IMR-90 (cell line): ENCODE measurements at regions not wholly inside any gene's neighbourhood (a gene's known extent, or its start where the extent isn't known, plus 50 kb on each side); places are given as distances from the start of the nearest gene placed in this dataset.

Source experiments
- ATAC-seq: fragments of 200-7000 bp; cut with Tn5 transposase; 2 replicates; pipeline ENCODE4 v1.9.1; 2020; ENCODE audit warnings: low read depth, mild to moderate bottlenecking, moderate library complexity
- BruUV-seq: library from RNA; stranded (reverse); fragments of 400-500 nt; replicated peaks from 2 replicates; lab custom pipeline; 2021; lab: Mats Ljungman, UMichigan
- CTCF ChIA-PET: fragments of 300-600 bp; formaldehyde crosslinking; extraction: SDS; loops from one replicate; lab custom pipeline; 2021; ENCODE audit warnings: antibody characterized with exemption; lab: Yijun Ruan, JAX
- POLR2A ChIA-PET: fragments of 300-600 bp; sonication (Branson Sonifier 250); formaldehyde crosslinking; loops from one replicate; lab custom pipeline; 2022; ENCODE audit warnings: antibody characterized with exemption; ENCODE audit not compliant: unreplicated experiment; lab: Charles Lee
- DNase-seq: peaks from one replicate; pipeline ENCODE4 v3.0.0; 2013
- H2AFZ ChIP-seq: replicated peaks from 2 replicates; pipeline ENCODE3; 2013; ENCODE audit warnings: low read length, mild to moderate bottlenecking; ENCODE audit not compliant: poor library complexity
- H2AK5ac ChIP-seq: 2 replicates; pipeline ENCODE4 v1.6.1; 2013; ENCODE audit warnings: low read depth, low read length, inconsistent platforms
- H2AK9ac ChIP-seq: replicated peaks from 2 replicates; pipeline ENCODE3; 2013; ENCODE audit warnings: mild to moderate bottlenecking, low read depth, low read length, moderate library complexity; ENCODE audit not compliant: poor library complexity
- H2BK120ac ChIP-seq: 2 replicates; pipeline ENCODE4 v1.6.1; 2013; ENCODE audit warnings: low read depth, low read length, inconsistent platforms
- H2BK15ac ChIP-seq: 3 replicates; pipeline ENCODE4 v1.6.1; 2013; ENCODE audit warnings: low read depth, low read length, inconsistent platforms
- H2BK20ac ChIP-seq: 2 replicates; pipeline ENCODE4 v1.6.1; 2013; ENCODE audit warnings: low read depth, mild to moderate bottlenecking, inconsistent platforms, low read length, moderate library complexity
- H2BK5ac ChIP-seq: 2 replicates; pipeline ENCODE4 v1.6.1; 2013; ENCODE audit warnings: mild to moderate bottlenecking, low read depth, low read length, inconsistent platforms; ENCODE audit not compliant: poor library complexity, severe bottlenecking
- H3K14ac ChIP-seq: replicated peaks from 2 replicates; pipeline ENCODE4 v1.6.1; 2013; ENCODE audit warnings: low read depth, low read length, inconsistent platforms
- H3K18ac ChIP-seq: 2 replicates; pipeline ENCODE4 v1.6.1; 2013; ENCODE audit warnings: low read depth, low read length, control low read depth
- H3K23ac ChIP-seq: 2 replicates; pipeline ENCODE4 v1.6.1; 2013; ENCODE audit warnings: low read depth, low read length, inconsistent platforms
- H3K27ac ChIP-seq: 2 replicates; pipeline ENCODE4 v1.5.1; 2013; ENCODE audit warnings: mild to moderate bottlenecking, control low read depth, low read length; ENCODE audit not compliant: insufficient read depth
- H3K27me3 ChIP-seq: 2 replicates; pipeline ENCODE4 v1.6.1; 2013; ENCODE audit warnings: low read length; ENCODE audit not compliant: control insufficient read depth, insufficient read depth
- H3K36me3 ChIP-seq: 2 replicates; pipeline ENCODE4 v1.6.1; 2013; ENCODE audit warnings: low read length, mixed read lengths; ENCODE audit not compliant: control insufficient read depth, insufficient read depth
- H3K4ac ChIP-seq: 2 replicates; pipeline ENCODE4 v1.6.1; 2013; ENCODE audit warnings: low read depth, low read length, inconsistent platforms
- H3K4me1 ChIP-seq: 2 replicates; pipeline ENCODE4 v1.6.1; 2013; ENCODE audit warnings: low read length, mixed read lengths; ENCODE audit not compliant: control insufficient read depth, insufficient read depth
- H3K4me2 ChIP-seq: 2 replicates; pipeline ENCODE4 v1.6.1; 2013; ENCODE audit warnings: low read depth, mild to moderate bottlenecking, control low read depth, low read length, moderate library complexity
- H3K4me3 ChIP-seq: 2 replicates; pipeline ENCODE4 v1.5.1; 2013; ENCODE audit warnings: low read depth, mild to moderate bottlenecking, control low read depth, low read length, moderate library complexity; ENCODE audit not compliant: insufficient read depth
- H3K56ac ChIP-seq: 2 replicates; pipeline ENCODE4 v1.6.1; 2013; ENCODE audit warnings: low read length, inconsistent platforms; ENCODE audit not compliant: insufficient read depth; ENCODE audit errors: extremely low read depth
- H3K79me1 ChIP-seq, 2 experiments: 2 replicates each; pipeline ENCODE4 v1.6.1; 2013; ENCODE audit warnings: low read length in 2 of 2, inconsistent platforms in 1 of 2, low read depth in 1 of 2
- H3K9ac ChIP-seq: 2 replicates; pipeline ENCODE4 v1.6.1; 2013; ENCODE audit warnings: low read depth, low read length, control low read depth
- H3K9me1 ChIP-seq: 2 replicates; pipeline ENCODE4 v1.6.1; 2013; ENCODE audit warnings: low read length, inconsistent platforms; ENCODE audit not compliant: insufficient read depth
- H3K9me3 ChIP-seq: 2 replicates; pipeline ENCODE4 v1.6.1; 2013; ENCODE audit warnings: low read length; ENCODE audit not compliant: control insufficient read depth, insufficient read depth
- H4K20me1 ChIP-seq: 2 replicates; pipeline ENCODE4 v1.6.1; 2013; ENCODE audit warnings: low read length, inconsistent platforms; ENCODE audit not compliant: insufficient read depth
- H4K5ac ChIP-seq: 2 replicates; pipeline ENCODE4 v1.6.1; 2013; ENCODE audit warnings: mild to moderate bottlenecking, low read depth, low read length, control low read depth
- H4K8ac ChIP-seq, 2 experiments: 2 replicates each; pipeline ENCODE4 v1.6.1; 2013; ENCODE audit warnings: low read depth in 2 of 2, low read length in 2 of 2, control low read depth in 1 of 2, inconsistent platforms in 1 of 2
- H4K91ac ChIP-seq: 2 replicates; pipeline ENCODE4 v1.6.1; 2013; ENCODE audit warnings: low read depth, low read length, inconsistent platforms; ENCODE audit not compliant: insufficient read depth
- BHLHE40 ChIP-seq: fragments of 150-350 bp; IDR thresholded peaks from 2 replicates; pipeline ENCODE4 v1.6.1; 2016; ENCODE audit warnings: mild to moderate bottlenecking, low read depth, low read length
- CEBPB ChIP-seq: IDR thresholded peaks from 2 replicates; pipeline ENCODE4 v1.6.1; 2012; ENCODE audit warnings: low read depth, low read length, improper control_type of control experiment
- CHD1 ChIP-seq: IDR thresholded peaks from 2 replicates; pipeline ENCODE4 v1.6.1; 2012; ENCODE audit warnings: low read depth, low read length, improper control_type of control experiment
- ELK1 ChIP-seq: fragments of 150-350 bp; IDR thresholded peaks from 2 replicates; pipeline ENCODE4 v1.6.1; 2016; ENCODE audit warnings: low read depth, mild to moderate bottlenecking, low read length, moderate library complexity, borderline replicate concordance
- MAZ ChIP-seq: IDR thresholded peaks from 2 replicates; pipeline ENCODE4 v1.6.1; 2012; ENCODE audit warnings: low read depth, mild to moderate bottlenecking, low read length, improper control_type of control experiment, moderate library complexity, borderline replicate concordance
- MXI1 ChIP-seq: IDR thresholded peaks from 2 replicates; pipeline ENCODE4 v1.6.1; 2012; ENCODE audit warnings: low read depth, mild to moderate bottlenecking, low read length, moderate library complexity, borderline replicate concordance
- NFE2L2 ChIP-seq: fragments of 150-350 bp; IDR thresholded peaks from 2 replicates; pipeline ENCODE4 v1.6.1; 2016; ENCODE audit warnings: low read depth, mild to moderate bottlenecking, low read length
- POLR2A ChIP-seq: IDR thresholded peaks from 2 replicates; pipeline ENCODE4 v1.6.1; 2012; ENCODE audit warnings: mild to moderate bottlenecking, low read depth, low read length
- RFX5 ChIP-seq: IDR thresholded peaks from 2 replicates; pipeline ENCODE4 v1.8.0; 2012; ENCODE audit warnings: low read depth, mild to moderate bottlenecking, low read length, moderate library complexity
- SMC3 ChIP-seq: fragments of 150-350 bp; IDR thresholded peaks from 2 replicates; pipeline ENCODE4 v1.6.1; 2016; ENCODE audit warnings: low read depth, mild to moderate bottlenecking, antibody characterized with exemption, low read length, moderate library complexity
- USF2 ChIP-seq: fragments of 150-350 bp; IDR thresholded peaks from 2 replicates; pipeline ENCODE4 v1.6.1; 2017; ENCODE audit warnings: mild to moderate bottlenecking, antibody characterized with exemption, low read length, low read depth
- WGBS, 2 experiments: methylation state at CpG; one replicate each; pipeline versions ENCODE4 v1.1.5 to v1.1.7; 2013; ENCODE audit warnings: missing lambda C conversion rate in 2 of 2; ENCODE audit not compliant: insufficient read length in 1 of 2; ENCODE audit errors: extremely low coverage in 2 of 2; 5-methylcytosine and 5-hydroxymethylcytosine counted together
- dilution Hi-C: fragments of 300-500 bp; cut with HindIII; formaldehyde crosslinking; loops from one replicate; pipeline ENCODE4 v1.14.3; 2018; ENCODE audit warnings: low sequenced_read_pairs; ENCODE audit not compliant: unreplicated experiment
- in situ Hi-C: fragments of 300-500 bp; cut with MboI; formaldehyde crosslinking; loops from 3 replicates; pipeline ENCODE4 v1.14.3; 2019; ENCODE audit warnings: low sequenced_read_pairs, inconsistent platforms, mixed read lengths
- intact Hi-C: fragments of 100-400 bp; cut with micrococcal nuclease; formaldehyde crosslinking; loops from 2 replicates; pipeline ENCODE4 v1.10.0; 2022

GRCh38 chr5:133662578-133662977 lies 50.2 kb upstream of the FSTL4 start:
- intact Hi-C loops = no loop called here
- Histone ChIP-seq H3K56ac (no peak overlapping the region), H4K91ac (no peak overlapping the region), H4K20me1 (no peaks in the 10 kb centered on the region), H2BK20ac (no peak overlapping the region), H2AK9ac (no peak overlapping the region), H3K79me1 (no peaks in the 10 kb centered on the region), H3K18ac (no peak overlapping the region), H3K36me3 (no peaks in the 10 kb centered on the region), H3K9me3 (no peaks in the 10 kb centered on the region), H2BK15ac (no peak overlapping the region), H3K4me3 (no peak overlapping the region), H3K4me2 (no peak overlapping the region), H3K23ac (no peak overlapping the region), H3K4me1 (no peaks in the 10 kb centered on the region), H3K4ac (no peak overlapping the region), H3K9ac (no peak overlapping the region), H3K14ac (no peak overlapping the region), H4K8ac (no peak overlapping the region), H2AFZ (no peak overlapping the region), H3K9me1 (no peaks in the 10 kb centered on the region; the same call in 1 of the 2 replicates), H3K27me3 (no peaks in the 10 kb centered on the region), H3K27ac (no peak overlapping the region), H4K5ac (no peak overlapping the region), H2AK5ac (no peak overlapping the region), H2BK120ac (no peak overlapping the region), H2BK5ac (no peak overlapping the region)
- in situ Hi-C loops = no loop called here
- no TSS peak for BruUV-seq
- TF ChIP-seq MXI1 (no peak), SMC3 (no peak), CHD1 (no peak), RFX5 (no peak), BHLHE40 (no peak), CEBPB (no peak), POLR2A (no peak), ELK1 (no peak), NFE2L2 (no peak), MAZ (no peak), USF2 (no peak)
- no CpG with 5 or more reads among the region's 4 CpGs for WGBS, 2 experiments
- dilution Hi-C loops = no loop called here
- ChIA-PET POLR2A (no interaction called here), CTCF (no interaction called here)
- no peak for DNase-seq
- ATAC-seq = no peak
